SKM-1 (cell line): ENCODE measurements at regions not wholly inside any gene's neighbourhood (a gene's known extent, or its start where the extent isn't known, plus 50 kb on each side); places are given as distances from the start of the nearest gene placed in this dataset.

Experiments used
- DNase-seq: peaks from one replicate; lab custom pipeline; 2025; ENCODE audit not compliant: unreplicated experiment; lab: John Stamatoyannopoulos, UW

DNA sequence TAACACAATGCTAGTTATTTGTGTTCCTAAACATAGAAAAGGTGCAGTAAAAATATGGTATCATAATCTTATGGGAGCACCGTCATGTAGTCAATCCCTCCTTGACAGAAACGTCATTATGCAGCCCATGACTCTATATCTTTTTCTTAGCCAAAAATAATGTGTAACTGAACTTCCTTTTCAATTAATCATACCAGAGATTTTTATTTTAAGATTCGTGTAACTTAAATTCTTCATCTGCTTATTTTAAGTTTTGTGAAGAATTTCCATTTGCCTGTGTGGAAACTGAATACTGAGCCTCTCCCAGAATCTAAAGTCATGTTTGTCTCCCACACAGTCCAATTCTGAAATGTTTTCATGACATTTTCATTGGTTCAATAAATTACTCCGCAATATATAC is 699.1 kb downstream of the KCNA4 start:
- DNase-seq: no peak

DNA sequence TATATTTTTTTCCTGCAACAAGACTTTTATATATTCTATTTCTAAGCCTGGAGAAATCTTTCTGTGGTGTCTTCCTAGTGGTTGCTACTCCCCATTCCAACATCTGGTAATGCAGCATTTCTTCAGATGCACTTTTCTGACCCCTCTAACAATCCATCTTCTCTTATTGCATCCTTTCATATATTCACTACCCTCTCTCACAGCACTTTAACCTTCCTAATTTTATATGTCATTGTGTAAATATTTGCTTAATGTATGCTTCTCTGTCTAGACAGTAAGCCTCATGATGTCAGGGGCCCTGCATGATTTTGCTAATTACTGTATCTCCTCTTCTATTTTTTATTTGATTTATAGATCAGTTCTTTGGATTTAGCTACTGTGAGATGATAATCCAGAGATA is 701.6 kb downstream of the KCNA4 start:
- no peak for DNase-seq

DNA sequence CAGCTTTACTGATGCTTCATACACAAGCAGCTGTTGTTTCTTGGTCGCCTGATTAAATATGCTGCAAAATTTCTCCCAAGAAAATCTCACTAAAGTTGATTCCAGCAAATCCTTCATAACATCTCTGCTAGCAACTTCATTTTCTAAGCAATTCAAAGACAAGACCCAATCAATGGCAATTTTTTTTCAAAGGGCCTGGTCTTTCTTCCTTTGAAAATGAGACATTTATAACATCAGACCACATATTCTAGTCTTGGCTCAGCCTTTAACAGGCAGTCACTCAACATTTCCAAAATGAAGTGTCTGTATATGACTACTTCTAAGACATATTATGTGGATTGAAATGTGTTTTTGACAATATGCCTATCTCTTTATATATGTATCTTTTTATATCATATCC is 702.6 kb downstream of the KCNA4 start:
- no peak for DNase-seq

DNA sequence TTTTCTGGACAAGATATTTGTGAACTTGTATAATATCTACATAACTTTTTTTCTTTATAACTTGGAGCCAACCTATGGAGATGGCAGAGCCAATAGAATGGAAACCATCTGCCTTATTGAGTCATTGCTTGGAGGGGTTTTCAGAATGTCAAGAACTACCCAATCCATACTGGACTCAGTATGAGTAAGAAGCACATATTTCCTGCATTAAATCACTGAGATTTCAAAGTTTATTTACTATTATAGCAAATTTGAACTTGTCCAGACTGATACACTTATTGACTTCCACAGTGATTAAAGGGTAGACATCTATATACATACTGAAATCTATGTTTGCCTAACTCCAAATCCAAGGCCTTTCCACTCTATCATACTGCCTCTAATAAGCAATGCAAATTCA is 704.0 kb downstream of the KCNA4 start:
- DNase-seq: no peak

DNA sequence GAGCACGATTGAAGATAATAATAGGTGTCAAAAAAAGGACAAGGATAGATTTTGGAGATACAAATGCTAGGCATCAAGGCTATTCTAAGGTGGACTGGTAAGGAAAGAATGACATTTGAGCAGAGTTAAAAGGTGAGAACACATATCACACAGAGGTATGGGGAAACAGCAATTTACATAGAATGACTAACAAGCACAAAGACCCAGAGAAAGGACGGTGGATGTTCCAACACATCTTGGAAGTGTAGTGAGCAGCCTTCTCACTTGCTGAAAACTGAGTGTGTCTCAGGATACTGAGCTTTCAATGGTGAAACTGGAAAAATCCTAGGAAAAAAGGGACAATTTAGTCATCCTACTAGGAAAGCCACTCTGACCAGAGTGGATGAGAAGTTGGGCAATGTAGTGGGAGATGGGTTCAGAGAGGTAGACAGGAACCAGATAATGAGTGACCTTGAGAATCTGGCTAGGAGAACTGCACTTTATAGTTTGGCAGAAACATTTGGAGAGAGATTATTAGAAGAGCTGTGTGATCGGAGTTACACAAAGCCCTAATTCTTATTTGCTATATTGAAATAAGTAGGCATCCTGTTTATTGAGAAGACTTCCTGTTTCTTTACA is 706.0 kb downstream of the KCNA4 start:
- DNase-seq: no peak

DNA sequence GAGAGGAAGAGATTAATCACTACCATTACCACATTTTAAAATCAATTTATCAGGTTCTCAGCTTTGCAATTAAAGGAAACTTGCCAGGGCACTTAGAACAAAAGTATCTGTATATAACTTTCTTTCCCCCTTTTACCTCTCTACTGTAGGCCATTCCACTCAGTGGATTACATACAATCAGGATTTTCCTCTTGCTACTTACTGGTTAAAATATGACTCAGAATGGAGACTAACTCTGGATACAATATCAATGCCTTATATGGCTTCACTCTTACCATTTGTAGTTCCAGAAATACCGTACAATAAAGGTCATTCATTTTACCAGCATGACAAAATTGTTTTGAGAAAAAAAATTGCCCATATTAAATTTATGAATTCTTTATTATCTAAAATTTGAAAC is 706.8 kb downstream of the KCNA4 start:
- DNase-seq: no peak

DNA sequence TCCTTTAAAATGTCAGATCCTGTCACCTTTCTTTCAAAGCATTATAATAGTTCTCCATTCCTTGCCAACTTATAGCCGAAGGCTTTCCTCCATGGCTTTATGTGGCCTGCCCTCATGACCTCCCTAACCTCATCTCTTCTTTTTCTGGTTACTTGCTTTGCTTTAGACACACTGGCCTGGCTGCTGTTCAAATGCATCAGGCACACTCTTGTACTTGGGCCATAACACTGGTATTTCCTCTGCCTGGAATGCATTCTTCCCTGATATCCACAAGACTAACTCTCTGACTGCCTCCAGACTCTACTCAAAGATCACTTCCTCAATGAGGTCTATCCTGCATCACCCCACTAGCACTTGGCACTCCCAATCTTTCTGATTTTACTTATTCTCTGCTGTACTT is 710.3 kb downstream of the KCNA4 start:
- DNase-seq: no peak

DNA sequence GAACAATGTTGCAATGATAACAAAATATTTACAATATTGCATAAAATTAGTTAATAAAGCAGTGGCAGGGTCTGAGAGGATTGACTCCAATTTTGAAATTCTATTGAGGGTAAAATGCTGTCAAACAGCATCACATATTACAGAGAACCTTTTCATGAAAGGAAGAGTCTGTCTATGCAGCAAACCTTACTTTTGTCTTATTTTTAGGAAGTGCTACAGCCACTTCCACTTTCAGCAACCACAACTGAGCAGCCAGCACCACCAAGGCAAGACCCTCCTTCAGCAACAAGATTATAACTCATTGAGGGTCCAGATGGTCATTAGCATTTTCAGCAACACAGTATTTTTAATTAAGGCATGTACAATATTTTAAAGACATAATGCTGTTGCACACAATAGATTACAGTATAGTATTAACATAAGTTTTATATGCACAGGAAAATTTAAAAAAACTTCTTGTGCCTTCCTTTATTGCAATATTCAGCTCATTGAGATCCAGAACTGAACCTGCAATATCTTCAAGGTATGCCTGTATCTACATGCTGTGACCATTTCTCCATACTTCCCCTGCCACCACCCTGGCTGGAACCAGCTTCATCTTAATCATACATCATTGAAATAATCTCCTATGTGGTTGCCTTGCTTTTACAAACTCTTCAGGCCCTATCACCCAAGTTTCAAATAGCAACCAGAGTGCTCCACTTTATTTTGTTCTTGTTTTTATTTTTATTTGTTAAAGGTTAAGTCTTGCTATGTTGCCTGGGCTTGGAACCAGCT is 711.2 kb downstream of the KCNA4 start:
- DNase-seq: no peak

DNA sequence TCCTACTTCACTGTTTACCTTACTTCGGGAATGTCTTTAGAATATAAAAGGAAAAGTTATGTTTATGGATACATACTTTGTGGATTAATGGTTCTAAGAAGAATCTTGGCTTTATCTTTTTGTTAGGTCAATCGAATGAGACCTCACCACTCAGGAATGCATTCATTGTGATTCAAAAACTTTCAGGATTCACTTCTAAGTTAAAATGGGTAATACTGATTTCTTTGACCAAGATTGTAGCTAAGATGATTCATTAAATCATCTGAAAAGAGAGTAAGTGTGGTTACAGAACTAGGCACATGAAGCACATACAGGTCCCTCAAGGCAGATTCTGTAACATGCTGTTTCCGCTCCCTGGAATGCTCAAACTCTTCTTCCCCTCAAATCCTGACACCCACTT is 716.4 kb downstream of the KCNA4 start:
- DNase-seq: no peak

DNA sequence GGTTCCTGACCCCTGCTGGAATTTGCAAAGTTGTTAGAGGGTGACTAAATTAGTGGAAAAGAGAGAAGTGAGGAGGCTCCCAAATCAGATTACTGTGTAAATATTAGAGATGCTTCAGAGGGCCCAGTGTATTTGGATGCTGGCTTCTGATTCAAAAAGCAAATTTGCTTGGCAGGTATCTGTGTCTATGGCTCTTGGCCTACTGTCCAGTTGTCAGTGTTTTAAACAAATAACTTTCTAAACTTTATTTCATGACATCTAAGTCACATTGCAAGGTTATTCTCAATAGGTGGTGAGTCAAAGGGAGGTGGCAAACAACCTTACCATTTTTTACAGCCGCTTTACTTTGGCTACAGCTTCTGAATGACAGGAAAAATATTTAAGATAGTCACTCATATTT is 720.1 kb downstream of the KCNA4 start:
- no peak for DNase-seq

DNA sequence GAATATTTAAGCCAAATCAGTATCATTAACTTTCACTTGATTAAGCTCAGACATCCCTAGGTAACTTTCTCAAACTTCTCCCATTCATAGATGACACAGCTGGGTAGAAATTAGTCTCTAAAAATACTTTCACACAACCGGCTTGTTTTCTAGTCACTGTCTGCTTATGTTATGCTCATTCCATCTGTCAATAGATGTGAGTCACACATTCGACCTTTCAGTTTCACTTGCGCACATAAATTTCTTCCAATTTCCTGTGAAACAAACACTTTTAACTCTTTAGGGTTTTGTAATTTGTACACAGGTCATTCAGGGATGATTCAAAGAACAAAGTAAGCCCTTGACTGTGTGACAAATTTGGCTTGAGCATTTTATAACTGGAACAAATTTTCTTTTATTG is 723.0 kb downstream of the KCNA4 start:
- no peak for DNase-seq

DNA sequence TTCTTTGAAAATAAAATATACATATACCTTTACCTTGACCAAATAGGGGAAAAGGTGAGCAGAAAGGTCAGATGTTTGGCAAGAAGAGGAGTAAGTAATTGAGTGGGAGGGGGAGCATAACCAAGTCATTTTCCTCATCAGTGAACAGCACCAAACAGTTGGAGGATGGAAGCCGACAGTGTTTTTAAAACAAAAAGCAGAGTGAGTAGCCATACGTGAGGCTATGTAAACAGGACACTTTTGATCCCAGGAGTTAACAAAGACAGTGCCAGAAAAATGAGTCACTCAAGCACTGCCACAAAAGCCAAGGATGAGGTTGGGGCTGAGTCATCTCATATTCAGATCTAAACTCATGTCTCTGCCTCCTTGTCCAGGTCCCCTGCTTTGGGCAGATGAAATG is 734.7 kb downstream of the KCNA4 start:
- DNase-seq: no peak

DNA sequence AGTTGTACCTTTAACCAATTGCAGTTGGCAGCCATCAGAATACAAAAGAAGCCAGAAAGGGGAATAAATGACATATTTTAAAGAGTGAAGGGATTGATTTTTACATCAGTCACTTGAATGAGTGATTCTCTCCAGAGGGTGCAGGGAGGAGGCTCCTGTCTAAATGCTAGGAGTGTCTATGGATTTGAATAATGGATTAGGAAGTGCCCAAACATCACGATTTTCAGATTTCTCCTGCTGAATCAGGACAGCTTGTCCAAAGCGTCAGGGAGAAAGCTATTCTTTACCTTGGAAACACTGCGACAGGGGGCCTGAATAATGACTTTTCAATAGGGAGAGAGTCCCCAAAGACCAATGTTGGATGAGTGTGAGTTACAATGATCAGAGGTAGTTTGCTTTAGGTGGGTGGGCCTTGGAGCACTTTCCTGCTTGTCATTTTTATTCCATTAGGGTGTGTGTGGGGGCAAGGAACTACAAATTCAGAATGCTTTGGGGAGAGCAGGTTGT is 735.5 kb downstream of the KCNA4 start:
- no peak for DNase-seq

DNA sequence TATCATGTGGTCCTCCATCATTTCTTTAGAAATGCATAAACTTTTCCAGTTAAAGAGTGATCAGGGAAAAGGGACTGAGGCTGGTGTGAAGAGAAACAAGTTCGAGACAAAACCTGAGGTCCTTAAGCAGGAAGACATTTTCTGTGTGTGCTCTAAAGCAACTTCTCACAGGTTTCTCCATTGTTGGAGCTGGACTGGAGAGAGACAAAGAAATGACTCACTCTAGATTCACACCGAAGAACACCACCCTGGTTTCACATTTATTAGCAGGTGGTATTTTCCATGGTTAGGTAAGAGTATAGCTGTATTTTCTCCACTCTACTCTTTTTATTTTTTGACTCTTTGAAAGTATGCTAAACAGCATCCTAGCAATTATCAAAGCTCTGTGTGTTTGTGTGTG is 736.4 kb downstream of the KCNA4 start:
- DNase-seq: no peak

DNA sequence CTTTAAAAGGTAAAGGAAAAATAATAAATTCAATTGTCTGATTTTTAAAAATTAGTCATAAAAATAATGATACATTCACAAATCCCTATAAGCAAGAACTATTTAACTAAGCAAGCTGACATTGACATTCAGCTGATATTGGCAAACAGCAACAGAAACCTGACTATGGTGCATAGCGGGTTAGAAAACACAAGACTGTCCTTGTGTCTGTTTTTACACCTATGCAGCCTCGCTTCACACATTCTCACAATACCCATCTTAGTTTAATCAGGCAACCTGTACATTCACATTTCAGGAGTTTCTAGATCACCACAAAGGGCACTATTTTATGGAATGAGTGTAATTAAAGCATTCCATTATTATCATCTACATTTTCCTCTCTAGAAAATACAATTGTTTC is 737.1 kb downstream of the KCNA4 start:
- no peak for DNase-seq

DNA sequence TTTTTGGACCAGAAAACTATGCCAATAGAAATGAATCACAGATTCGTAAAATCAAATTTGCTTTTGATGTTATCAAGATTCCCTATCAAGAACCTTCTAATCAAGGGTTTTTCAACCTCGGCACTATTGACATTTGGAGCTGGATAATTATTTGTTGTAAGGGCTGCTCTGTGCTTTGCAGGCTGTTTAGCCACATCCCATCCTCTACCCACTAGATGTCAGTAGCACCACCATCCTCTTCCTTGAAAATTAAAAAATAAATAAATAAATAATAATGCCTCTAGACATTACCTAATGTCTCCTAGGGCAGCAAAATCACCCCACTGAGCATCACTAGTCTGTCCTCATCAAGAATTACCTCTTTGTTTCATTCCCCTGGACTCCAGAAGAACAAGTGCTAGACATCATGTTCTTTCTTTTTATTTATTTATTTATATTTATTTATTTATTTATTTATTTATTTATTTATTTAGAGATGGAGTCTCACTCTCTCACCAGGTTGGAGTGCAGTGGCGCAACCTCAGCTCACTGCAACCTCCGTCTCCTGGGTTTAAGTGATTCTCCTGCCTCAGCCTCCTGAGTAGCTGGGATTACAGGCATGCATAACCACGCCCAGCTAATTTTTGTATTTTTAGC is 744.7 kb downstream of the KCNA4 start:
- DNase-seq: no peak

DNA sequence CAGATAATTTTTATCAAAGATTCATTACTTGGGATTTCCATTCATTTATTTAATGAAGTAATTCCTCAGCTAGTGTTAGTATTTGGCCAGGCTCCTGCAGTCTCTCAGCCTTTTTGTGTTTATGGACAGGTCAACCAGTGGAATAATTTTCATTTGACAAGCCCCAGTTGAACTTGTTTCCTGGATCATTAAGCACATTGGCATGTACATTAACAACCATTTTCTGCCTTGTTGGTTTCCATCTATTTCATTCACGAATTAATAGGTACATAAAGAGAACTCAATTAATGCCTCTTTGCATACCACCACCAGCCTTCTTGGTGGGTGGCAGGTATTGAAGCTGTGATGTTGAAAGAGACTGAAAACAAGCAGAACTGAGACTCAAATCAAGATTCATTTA is 745.2 kb downstream of the KCNA4 start:
- no peak for DNase-seq

DNA sequence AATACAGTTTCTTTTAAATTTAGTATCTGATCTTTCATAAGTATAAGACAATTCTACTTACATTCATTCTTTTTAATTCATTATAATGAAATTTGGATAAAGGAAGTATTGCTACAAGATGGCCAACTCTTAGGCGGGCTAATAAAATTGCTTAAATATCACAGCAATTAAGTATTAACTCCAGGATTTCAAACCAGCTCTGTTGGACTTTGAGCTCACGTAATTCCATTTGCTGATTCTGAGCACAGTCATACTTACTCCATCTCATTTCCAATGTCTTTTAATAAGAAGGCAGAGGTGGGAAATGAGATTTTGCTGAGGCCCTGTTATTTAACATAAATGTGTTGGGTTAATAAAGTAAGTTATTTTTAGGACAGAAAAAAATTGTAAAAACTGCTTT is 748.1 kb downstream of the KCNA4 start:
- DNase-seq: no peak

DNA sequence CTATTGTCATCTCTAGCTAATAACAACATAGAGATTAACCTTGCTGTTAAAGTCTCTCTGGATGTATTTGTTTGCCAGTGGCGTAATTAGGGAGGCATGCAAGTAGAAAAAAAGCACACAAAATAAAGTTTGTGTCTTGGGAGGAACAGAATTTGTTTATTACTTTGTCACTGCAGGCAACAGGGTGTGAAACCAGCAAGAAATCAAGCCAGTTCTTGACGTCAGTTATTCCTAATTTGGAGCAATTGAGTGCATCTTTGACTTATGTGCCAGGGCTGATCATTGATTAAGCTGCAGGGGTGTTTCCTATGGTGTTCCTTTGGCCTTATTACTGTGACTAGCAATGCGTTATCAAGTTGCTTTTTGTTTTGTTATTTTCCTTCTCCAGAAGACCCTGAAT is 751.0 kb downstream of the KCNA4 start:
- DNase-seq: no peak

DNA sequence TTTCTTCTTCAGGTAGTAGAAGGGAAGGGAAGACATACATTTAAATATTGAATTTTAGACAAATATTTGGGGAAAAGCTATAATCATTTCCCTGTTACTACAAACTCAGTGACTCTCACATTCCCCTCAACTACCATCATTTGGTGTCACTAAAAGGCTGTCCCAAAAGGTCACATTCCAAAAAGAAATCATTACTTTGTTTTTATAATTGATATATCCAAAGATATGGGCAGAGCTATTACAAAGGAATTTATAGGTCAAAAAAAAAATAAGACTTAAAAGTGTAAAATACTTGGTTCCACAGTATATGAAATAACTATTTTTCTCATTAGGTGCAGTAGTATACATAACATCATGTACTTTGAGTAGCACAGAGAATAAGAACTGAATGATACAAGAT is 751.4 kb downstream of the KCNA4 start:
- DNase-seq: no peak

DNA sequence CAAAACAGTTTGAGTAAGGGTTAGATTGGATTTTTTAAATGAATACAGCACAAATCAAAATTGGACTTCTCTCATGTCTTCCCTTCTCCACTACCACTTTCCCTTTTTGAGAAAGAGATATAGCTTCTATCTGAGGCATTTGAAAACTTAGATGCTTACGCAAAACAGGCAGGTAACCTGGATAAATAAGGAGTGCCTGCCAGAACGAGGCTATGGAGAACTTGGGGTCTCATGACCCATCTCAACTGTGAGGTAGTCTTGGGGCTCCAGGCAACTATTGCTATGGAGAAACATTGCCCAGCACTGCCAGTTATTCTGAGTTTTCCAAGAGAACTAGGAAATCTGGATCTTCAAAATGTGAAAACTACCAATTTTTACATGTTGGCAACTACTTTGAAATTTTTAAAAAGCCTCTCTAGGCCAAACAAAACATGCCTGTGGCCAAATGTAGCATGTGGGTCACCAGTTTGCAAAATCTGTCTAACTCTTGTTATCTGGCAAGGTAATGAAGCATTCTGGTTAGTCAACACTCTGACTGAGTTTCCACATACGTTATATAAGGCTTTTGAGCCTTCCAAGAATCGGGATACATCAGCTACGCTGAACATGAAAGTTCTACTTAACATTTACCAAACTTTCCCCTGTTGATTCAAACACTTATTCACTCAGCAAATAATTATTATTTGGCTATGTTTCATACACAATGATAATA is 752.7 kb downstream of the KCNA4 start:
- no peak for DNase-seq

DNA sequence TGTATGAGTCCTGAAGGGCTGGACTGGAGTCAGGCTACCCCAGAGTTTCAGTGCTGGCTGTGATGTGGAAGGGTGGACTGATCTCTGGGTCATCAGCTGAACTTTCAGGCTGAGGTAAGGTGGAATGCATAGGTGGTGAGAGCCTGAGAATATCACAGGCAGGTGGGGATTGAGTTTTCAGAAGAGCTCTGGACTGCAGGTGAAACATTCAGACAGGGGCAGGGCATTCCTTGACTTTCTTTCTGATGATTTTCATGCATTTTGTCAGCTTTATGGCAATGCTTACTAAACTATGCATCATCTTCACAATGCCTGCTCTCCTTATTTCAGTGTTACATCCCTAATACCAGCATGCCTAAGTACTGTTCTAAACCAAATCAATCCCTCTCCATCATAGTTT is 755.0 kb downstream of the KCNA4 start:
- DNase-seq: no peak
